GM23248 (cell line): ENCODE measurements at regions not wholly inside any gene's neighbourhood (a gene's known extent, or its start where the extent isn't known, plus 50 kb on each side); places are given as distances from the start of the nearest gene placed in this dataset.

Experiments used
- EZH2 ChIP-seq: fragments of 200-600 bp; sonication (generic); IDR thresholded peaks from 2 replicates; pipeline ENCODE4 v1.6.1; 2018; ENCODE audit warnings: antibody characterized with exemption, mild to moderate bottlenecking; ENCODE audit not compliant: insufficient read depth, poor library complexity, severe bottlenecking
- EZH2phosphoT487 ChIP-seq: fragments of 200-600 bp; sonication (generic); IDR thresholded peaks from 2 replicates; pipeline ENCODE4 v1.6.1; 2018; ENCODE audit warnings: antibody characterized with exemption, moderate library complexity, mild to moderate bottlenecking, low read depth; ENCODE audit not compliant: insufficient read depth

GRCh38 chr13:82749551-82749950, 1132.7 kb downstream of the SLITRK1 start:
- TF ChIP-seq EZH2phosphoT487 (no peak), EZH2 (no peak)
